CD14-positive monocyte (primary cell): ENCODE measurements at regions not wholly inside any gene's neighbourhood (a gene's known extent, or its start where the extent isn't known, plus 50 kb on each side); places are given as distances from the start of the nearest gene placed in this dataset.

ENCODE experiments used
- DNase-seq, 3 donors: peaks; one replicate each; pipeline ENCODE4 v3.0.0-alpha.2; 2011 to 2022
- H2AFZ ChIP-seq: 2 replicates; pipeline ENCODE4 v1.6.0; 2012; ENCODE audit warnings: mild to moderate bottlenecking, low read depth, low read length, inconsistent platforms; ENCODE audit not compliant: insufficient read depth, poor library complexity, severe bottlenecking
- H3K27ac ChIP-seq, 2 donors: 1 replicate in 1 of 2; 2 replicates in 1 of 2; pipeline ENCODE4 v1.5.1; 2012 to 2013; ENCODE audit warnings: low read length in 2 of 2, control low read depth in 1 of 2, inconsistent platforms in 1 of 2, low read depth in 1 of 2, mild to moderate bottlenecking in 1 of 2
- H3K27me3 ChIP-seq, 2 donors: one replicate each; pipeline versions ENCODE4 v1.6.0 to v1.6.1; 2011 to 2013; ENCODE audit warnings: low read length in 2 of 2; ENCODE audit not compliant: control insufficient read depth in 2 of 2, insufficient read depth in 2 of 2
- H3K36me3 ChIP-seq, 2 donors: replicated peaks in 1 of 2; 1 replicate in 1 of 2; 2 replicates in 1 of 2; pipeline versions ENCODE4 v1.5.1 to v1.6.1; 2012 to 2013; ENCODE audit warnings: low read length in 2 of 2, control low read depth in 1 of 2, inconsistent platforms in 1 of 2, mild to moderate bottlenecking in 1 of 2; ENCODE audit not compliant: insufficient read depth in 2 of 2, control insufficient read depth in 1 of 2
- H3K4me1 ChIP-seq, 2 donors: 1 replicate in 1 of 2; 2 replicates in 1 of 2; pipeline versions ENCODE4 v1.5.1 to v1.6.1; 2012 to 2013; ENCODE audit warnings: low read length in 2 of 2, control low read depth in 1 of 2, inconsistent platforms in 1 of 2, mild to moderate bottlenecking in 1 of 2, moderate library complexity in 1 of 2; ENCODE audit not compliant: insufficient read depth in 2 of 2, control insufficient read depth in 1 of 2
- H3K4me2 ChIP-seq: replicated peaks from 2 replicates; pipeline ENCODE3; 2012; ENCODE audit warnings: low read length, moderate library complexity, mild to moderate bottlenecking; ENCODE audit not compliant: poor library complexity, severe bottlenecking; ENCODE audit errors: extremely low read depth
- H3K4me3 ChIP-seq, 3 experiments: fragments of 200-600 bp in 1 of 3; sonication (generic) in 1 of 3; replicated peaks in 1 of 3; 1 replicate in 2 of 3; 2 replicates in 1 of 3; pipeline ENCODE4 v1.5.1; 2011 to 2013; ENCODE audit warnings: low read length in 3 of 3, mild to moderate bottlenecking in 3 of 3, control low read depth in 2 of 3, low read depth in 2 of 3, inconsistent platforms in 1 of 3, moderate library complexity in 1 of 3
- H3K79me2 ChIP-seq: 2 replicates; pipeline ENCODE4 v1.6.0; 2012; ENCODE audit warnings: mild to moderate bottlenecking, control low read depth, inconsistent platforms, low read length, moderate library complexity; ENCODE audit not compliant: insufficient read depth
- H3K9ac ChIP-seq: 2 replicates; pipeline ENCODE4 v1.6.0; 2017; ENCODE audit warnings: low read length, mild to moderate bottlenecking; ENCODE audit not compliant: insufficient read depth, poor library complexity, severe bottlenecking
- H3K9me3 ChIP-seq, 2 donors: replicated peaks in 1 of 2; 1 replicate in 1 of 2; 2 replicates in 1 of 2; pipeline versions ENCODE4 v1.5.1 to v1.6.1; 2012 to 2013; ENCODE audit warnings: low read length in 2 of 2, control low read depth in 1 of 2; ENCODE audit not compliant: control insufficient read depth in 1 of 2, insufficient read depth in 1 of 2
- H4K20me1 ChIP-seq: 2 replicates; pipeline ENCODE4 v1.6.0; 2012; ENCODE audit warnings: mild to moderate bottlenecking, low read length, control low read depth, moderate library complexity; ENCODE audit not compliant: insufficient read depth
- H3K27ac Mint-ChIP-seq, 7 donors: one replicate each; pipeline ENCODE4 v1.8.0; 2020; ENCODE audit warnings: mild to moderate bottlenecking in 7 of 7, mixed read lengths in 7 of 7, moderate library complexity in 6 of 7, inconsistent platforms in 2 of 7
- H3K27me3 Mint-ChIP-seq, 3 donors: one replicate each; pipeline ENCODE4 v1.8.0; 2021 to 2022; ENCODE audit warnings: low read depth in 3 of 3, mild to moderate bottlenecking in 3 of 3, mixed read lengths in 3 of 3, moderate library complexity in 3 of 3, inconsistent platforms in 1 of 3
- H3K36me3 Mint-ChIP-seq, 2 donors: one replicate each; pipeline ENCODE4 v1.8.0; 2020; ENCODE audit warnings: mixed read lengths in 2 of 2, inconsistent platforms in 1 of 2, mild to moderate bottlenecking in 1 of 2
- H3K4me1 Mint-ChIP-seq: one replicate; pipeline ENCODE4 v1.8.0; 2020; ENCODE audit warnings: mild to moderate bottlenecking, mixed read lengths
- H3K4me3 Mint-ChIP-seq, 2 donors: one replicate each; pipeline ENCODE4 v1.8.0; 2020; ENCODE audit warnings: mild to moderate bottlenecking in 2 of 2, mixed read lengths in 2 of 2, moderate library complexity in 1 of 2
- H3K9me3 Mint-ChIP-seq, 7 donors: one replicate each; pipeline ENCODE4 v1.8.0; 2020 to 2022; ENCODE audit warnings: mixed read lengths in 7 of 7, mild to moderate bottlenecking in 6 of 7, moderate library complexity in 6 of 7, inconsistent platforms in 2 of 7
- CTCF ChIP-seq: fragments of 200-600 bp; IDR thresholded peaks from one replicate; pipeline ENCODE4 v1.8.0; 2022; ENCODE audit warnings: antibody characterized with exemption, mild to moderate bottlenecking
- WGBS: methylation state at CpG from one replicate; pipeline ENCODE4 v1.1.5; 2013; ENCODE audit warnings: missing lambda C conversion rate; ENCODE audit not compliant: insufficient coverage; 5-methylcytosine and 5-hydroxymethylcytosine counted together
- intact Hi-C, 2 donors: fragments of 100-400 bp; cut with micrococcal nuclease; formaldehyde crosslinking; loops; one replicate each; pipeline versions ENCODE4 v1.15.0 to v1.15.1; 2023

DNA sequence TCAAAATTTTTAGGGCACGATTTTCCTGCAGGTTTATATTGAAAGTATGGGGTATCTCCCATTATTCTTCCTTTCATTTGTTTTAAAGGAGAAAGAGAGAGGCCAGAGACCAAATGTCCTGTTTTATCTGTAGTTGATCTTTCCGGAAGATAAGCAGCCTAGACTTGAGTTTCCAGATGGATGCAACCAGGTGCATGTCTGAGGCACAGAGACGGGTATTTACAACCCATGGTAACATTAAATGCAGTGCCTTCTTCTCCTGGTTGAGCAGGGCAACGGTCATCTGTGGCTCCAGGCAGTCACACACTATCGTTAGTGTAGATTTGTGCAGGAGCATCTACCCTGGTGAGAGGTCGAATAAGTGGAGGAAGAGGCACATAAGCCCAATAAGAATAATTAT lies 1507.1 kb downstream of the UQCRFS1 start:
- no peak overlapping the region for H3K4me3 Mint-ChIP-seq
- peaks cover 10 to 34% (median 24%) of the 10 kb centered on the region in 7 donors for H3K9me3 Mint-ChIP-seq
- H3K79me2 ChIP-seq, result no peaks in the 10 kb centered on the region
- H3K27ac ChIP-seq, result no peak overlapping the region
- 83% methylated on average over 1 of the region's 6 CpGs for WGBS
- no peak for DNase-seq
- H4K20me1 ChIP-seq, result no peaks in the 10 kb centered on the region
- H3K4me3 ChIP-seq, result no peak overlapping the region
- no peak for TF ChIP-seq CTCF
- no peak overlapping the region for H3K4me2 ChIP-seq
- H3K27ac Mint-ChIP-seq, result no peak overlapping the region
- H3K36me3 ChIP-seq, result no peaks in the 10 kb centered on the region
- H3K9me3 ChIP-seq, result peaks cover 25 to 62% of the 10 kb centered on the region in 2 donors
- H3K27me3 ChIP-seq, result no peaks in the 10 kb centered on the region
- peaks cover 0 to 2% (median 0%) of the 10 kb centered on the region in 3 donors for H3K27me3 Mint-ChIP-seq
- no peaks in the 10 kb centered on the region for H3K4me1 Mint-ChIP-seq
- H3K4me1 ChIP-seq, result no peaks in the 10 kb centered on the region
- no peak overlapping the region for H2AFZ ChIP-seq
- intact Hi-C loops, result no loop called here
- H3K9ac ChIP-seq, result no peak overlapping the region
- H3K36me3 Mint-ChIP-seq, result no peaks in the 10 kb centered on the region

DNA sequence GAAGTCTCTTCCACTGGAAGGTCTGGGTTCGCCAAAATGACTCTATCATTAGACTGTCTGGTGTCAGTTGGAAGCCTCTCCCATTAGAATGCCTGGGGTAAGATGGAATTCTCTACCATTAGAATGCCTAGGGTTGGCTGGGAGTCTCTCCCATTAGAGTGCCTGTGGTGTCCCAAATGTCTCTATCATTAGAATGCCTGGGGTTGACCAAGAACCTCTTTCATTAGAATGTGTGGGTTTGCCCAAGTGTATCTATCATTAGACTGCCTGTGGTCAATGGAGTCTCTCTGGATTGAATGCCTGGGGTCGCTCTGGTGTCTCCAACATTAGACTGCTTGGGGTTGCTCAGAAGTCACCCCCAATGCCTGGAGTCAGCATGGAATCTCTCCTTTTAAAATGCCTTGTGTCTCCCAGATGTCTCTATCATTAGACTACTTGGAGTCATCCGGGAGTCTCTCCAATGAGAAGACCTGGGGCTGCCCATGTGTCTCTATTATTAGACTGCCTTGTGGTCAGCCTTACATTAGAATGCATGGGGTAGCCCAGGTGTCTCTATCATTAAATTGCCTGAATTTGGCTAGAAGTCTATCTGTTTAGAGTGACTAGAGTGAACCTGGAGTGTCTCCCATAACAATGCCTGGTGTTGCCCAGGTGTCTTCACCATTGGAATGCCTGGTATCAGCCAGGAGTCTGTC lies 1518.4 kb downstream of the UQCRFS1 start:
- TF ChIP-seq CTCF, result no peak
- H3K9me3 ChIP-seq, result peaks cover 49 to 57% of the 10 kb centered on the region in 2 donors
- H3K9me3 Mint-ChIP-seq, result peaks cover 26 to 71% (median 48%) of the 10 kb centered on the region in 7 donors

More for the DNA sequence above, 1518.4 kb downstream of the UQCRFS1 start:
- H3K4me3 Mint-ChIP-seq, result no peak overlapping the region
- Histone ChIP-seq H3K27ac (no peak overlapping the region), H3K27me3 (no peaks in the 10 kb centered on the region), H3K4me1 (no peaks in the 10 kb centered on the region), H3K79me2 (no peaks in the 10 kb centered on the region), H3K4me3 (no peak overlapping the region), H3K9ac (no peak overlapping the region), H3K4me2 (no peak overlapping the region), H2AFZ (no peak overlapping the region), H4K20me1 (no peaks in the 10 kb centered on the region), H3K36me3 (no peaks in the 10 kb centered on the region)
- H3K36me3 Mint-ChIP-seq, result no peaks in the 10 kb centered on the region
- DNase-seq, result no peak
- H3K4me1 Mint-ChIP-seq, result no peaks in the 10 kb centered on the region
- H3K27me3 Mint-ChIP-seq, result no peaks in the 10 kb centered on the region
- no CpG with 5 or more reads among the region's 3 CpGs for WGBS
- H3K27ac Mint-ChIP-seq, result no peak overlapping the region
- intact Hi-C loops, result no loop called here
